ENCODE measurements at regions not wholly inside any gene's neighbourhood (a gene's known extent, or its start where the extent isn't known, plus 50 kb on each side); places are given as distances from the start of the nearest gene placed in this dataset.

DNA sequence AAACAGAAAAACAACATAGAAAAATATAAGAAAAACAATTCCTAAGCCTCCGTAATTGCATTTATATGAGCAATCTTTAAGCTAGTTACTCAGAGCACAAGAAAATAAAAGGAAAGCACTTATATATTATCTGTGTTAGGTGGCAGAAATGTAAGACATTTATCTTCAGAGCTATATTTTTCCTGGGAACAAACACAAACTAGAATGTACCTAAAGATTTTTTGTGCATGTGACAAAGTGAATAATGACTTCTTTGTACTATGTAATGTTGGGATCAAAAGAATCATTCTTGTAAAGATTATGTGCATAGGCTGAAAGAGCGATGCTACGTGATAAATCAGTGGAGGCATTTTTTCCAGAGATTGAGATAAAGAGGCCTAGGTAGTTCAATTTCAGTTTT, 111.3 kb upstream of the GMNC start (continued):
- TF ChIP-seq ZMAT4 (CRISPR knock-in tag; IDR thresholded peaks at IDR 0.05): no peak
- TF ChIP-seq, protein P1, sequence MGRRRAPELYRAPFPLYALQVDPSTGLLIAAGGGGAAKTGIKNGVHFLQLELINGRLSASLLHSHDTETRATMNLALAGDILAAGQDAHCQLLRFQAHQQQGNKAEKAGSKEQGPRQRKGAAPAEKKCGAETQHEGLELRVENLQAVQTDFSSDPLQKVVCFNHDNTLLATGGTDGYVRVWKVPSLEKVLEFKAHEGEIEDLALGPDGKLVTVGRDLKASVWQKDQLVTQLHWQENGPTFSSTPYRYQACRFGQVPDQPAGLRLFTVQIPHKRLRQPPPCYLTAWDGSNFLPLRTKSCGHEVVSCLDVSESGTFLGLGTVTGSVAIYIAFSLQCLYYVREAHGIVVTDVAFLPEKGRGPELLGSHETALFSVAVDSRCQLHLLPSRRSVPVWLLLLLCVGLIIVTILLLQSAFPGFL (CRISPR knock-in tag; IDR thresholded peaks at IDR 0.05; ENCODE audit: borderline replicate concordance): no peak
- TF ChIP-seq PRDM15 (CRISPR knock-in tag; IDR thresholded peaks at IDR 0.05): no peak
- no peak for TF ChIP-seq ZNF512 (CRISPR knock-in tag; IDR thresholded peaks at IDR 0.05; ENCODE audit: borderline replicate concordance)
- TF ChIP-seq EMX1 (CRISPR knock-in tag; IDR thresholded peaks at IDR 0.05): no peak
- TF ChIP-seq TP53 (CRISPR knock-in tag; IDR thresholded peaks at IDR 0.05): no peak
- TF ChIP-seq NFYB (CRISPR knock-in tag; conservative IDR thresholded peaks at IDR 0.05; ENCODE audit: low read depth): no peak
- no peak for TF ChIP-seq ZBTB21 (CRISPR knock-in tag; IDR thresholded peaks at IDR 0.05; ENCODE audit: borderline replicate concordance)
- no peak for TF ChIP-seq NR1H2 (CRISPR knock-in tag; IDR thresholded peaks at IDR 0.05)
- TF ChIP-seq CDX4 (CRISPR knock-in tag; IDR thresholded peaks at IDR 0.05; ENCODE audit: borderline replicate concordance): no peak
- TF ChIP-seq NFE2L1 (CRISPR knock-in tag; IDR thresholded peaks at IDR 0.05): no peak
- no peak for TF ChIP-seq ZNF317 (CRISPR knock-in tag; IDR thresholded peaks at IDR 0.05; ENCODE audit: borderline replicate concordance, low read depth)

- ChIA-PET POLR2A (no interaction called here), CTCF (no interaction called here)
- Mint-ChIP-seq H3K9me3 (no peaks in the 10 kb centered on the region), H3K36me3 (no peaks in the 10 kb centered on the region), H3K27ac (no peak overlapping the region), H3K4me3 (no peak overlapping the region), H3K4me1 (peaks cover 13% of the 10 kb centered on the region), H3K27me3 (ENCODE audit: low read depth) (no peaks in the 10 kb centered on the region)
- ATAC-seq: no peak
- DNase-seq (ENCODE audit: low spot score): no peak
- no peak for TF ChIP-seq ZNF396 (CRISPR knock-in tag; IDR thresholded peaks at IDR 0.05; ENCODE audit: borderline replicate concordance)
- TF ChIP-seq, protein P2, sequence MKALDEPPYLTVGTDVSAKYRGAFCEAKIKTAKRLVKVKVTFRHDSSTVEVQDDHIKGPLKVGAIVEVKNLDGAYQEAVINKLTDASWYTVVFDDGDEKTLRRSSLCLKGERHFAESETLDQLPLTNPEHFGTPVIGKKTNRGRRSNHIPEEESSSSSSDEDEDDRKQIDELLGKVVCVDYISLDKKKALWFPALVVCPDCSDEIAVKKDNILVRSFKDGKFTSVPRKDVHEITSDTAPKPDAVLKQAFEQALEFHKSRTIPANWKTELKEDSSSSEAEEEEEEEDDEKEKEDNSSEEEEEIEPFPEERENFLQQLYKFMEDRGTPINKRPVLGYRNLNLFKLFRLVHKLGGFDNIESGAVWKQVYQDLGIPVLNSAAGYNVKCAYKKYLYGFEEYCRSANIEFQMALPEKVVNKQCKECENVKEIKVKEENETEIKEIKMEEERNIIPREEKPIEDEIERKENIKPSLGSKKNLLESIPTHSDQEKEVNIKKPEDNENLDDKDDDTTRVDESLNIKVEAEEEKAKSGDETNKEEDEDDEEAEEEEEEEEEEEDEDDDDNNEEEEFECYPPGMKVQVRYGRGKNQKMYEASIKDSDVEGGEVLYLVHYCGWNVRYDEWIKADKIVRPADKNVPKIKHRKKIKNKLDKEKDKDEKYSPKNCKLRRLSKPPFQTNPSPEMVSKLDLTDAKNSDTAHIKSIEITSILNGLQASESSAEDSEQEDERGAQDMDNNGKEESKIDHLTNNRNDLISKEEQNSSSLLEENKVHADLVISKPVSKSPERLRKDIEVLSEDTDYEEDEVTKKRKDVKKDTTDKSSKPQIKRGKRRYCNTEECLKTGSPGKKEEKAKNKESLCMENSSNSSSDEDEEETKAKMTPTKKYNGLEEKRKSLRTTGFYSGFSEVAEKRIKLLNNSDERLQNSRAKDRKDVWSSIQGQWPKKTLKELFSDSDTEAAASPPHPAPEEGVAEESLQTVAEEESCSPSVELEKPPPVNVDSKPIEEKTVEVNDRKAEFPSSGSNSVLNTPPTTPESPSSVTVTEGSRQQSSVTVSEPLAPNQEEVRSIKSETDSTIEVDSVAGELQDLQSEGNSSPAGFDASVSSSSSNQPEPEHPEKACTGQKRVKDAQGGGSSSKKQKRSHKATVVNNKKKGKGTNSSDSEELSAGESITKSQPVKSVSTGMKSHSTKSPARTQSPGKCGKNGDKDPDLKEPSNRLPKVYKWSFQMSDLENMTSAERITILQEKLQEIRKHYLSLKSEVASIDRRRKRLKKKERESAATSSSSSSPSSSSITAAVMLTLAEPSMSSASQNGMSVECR (CRISPR knock-in tag; IDR thresholded peaks at IDR 0.05; ENCODE audit: borderline replicate concordance): no peak
- TF ChIP-seq ETV6 (CRISPR knock-in tag; IDR thresholded peaks at IDR 0.05): no peak
- no peak for TF ChIP-seq ATF2 (CRISPR knock-in tag; IDR thresholded peaks at IDR 0.05; ENCODE audit: borderline replicate concordance, low read depth)
- TF ChIP-seq KAT7 (CRISPR knock-in tag; IDR thresholded peaks at IDR 0.05; ENCODE audit: borderline replicate concordance): no peak
- TF ChIP-seq, protein P3, sequence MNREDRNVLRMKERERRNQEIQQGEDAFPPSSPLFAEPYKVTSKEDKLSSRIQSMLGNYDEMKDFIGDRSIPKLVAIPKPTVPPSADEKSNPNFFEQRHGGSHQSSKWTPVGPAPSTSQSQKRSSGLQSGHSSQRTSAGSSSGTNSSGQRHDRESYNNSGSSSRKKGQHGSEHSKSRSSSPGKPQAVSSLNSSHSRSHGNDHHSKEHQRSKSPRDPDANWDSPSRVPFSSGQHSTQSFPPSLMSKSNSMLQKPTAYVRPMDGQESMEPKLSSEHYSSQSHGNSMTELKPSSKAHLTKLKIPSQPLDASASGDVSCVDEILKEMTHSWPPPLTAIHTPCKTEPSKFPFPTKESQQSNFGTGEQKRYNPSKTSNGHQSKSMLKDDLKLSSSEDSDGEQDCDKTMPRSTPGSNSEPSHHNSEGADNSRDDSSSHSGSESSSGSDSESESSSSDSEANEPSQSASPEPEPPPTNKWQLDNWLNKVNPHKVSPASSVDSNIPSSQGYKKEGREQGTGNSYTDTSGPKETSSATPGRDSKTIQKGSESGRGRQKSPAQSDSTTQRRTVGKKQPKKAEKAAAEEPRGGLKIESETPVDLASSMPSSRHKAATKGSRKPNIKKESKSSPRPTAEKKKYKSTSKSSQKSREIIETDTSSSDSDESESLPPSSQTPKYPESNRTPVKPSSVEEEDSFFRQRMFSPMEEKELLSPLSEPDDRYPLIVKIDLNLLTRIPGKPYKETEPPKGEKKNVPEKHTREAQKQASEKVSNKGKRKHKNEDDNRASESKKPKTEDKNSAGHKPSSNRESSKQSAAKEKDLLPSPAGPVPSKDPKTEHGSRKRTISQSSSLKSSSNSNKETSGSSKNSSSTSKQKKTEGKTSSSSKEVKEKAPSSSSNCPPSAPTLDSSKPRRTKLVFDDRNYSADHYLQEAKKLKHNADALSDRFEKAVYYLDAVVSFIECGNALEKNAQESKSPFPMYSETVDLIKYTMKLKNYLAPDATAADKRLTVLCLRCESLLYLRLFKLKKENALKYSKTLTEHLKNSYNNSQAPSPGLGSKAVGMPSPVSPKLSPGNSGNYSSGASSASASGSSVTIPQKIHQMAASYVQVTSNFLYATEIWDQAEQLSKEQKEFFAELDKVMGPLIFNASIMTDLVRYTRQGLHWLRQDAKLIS (CRISPR knock-in tag; IDR thresholded peaks at IDR 0.05; ENCODE audit: borderline replicate concordance): no peak
- no peak for TF ChIP-seq GTF2I (CRISPR knock-in tag; conservative IDR thresholded peaks at IDR 0.05)
Measured at GRCh38 chr3:190972840-190973270, 110.4 kb upstream of the GMNC start.
